Stimulated activated CD8-positive, alpha-beta memory T cell treated with anti-CD3 and anti-CD28 coated beads, Interleukin-7, amount 100 ng/mL, for 4 hours (primary cell): ENCODE measurements at regions not wholly inside any gene's neighbourhood (a gene's known extent, or its start where the extent isn't known, plus 50 kb on each side); places are given as distances from the start of the nearest gene placed in this dataset.
"Not testable (repeated sequence)": the region's sequence is repeated elsewhere in the genome, so short reads cannot be mapped to it uniquely, and the experiment has no call there.

ENCODE experiments used
- DNase-seq, 2 donors: peaks; one replicate each; pipeline ENCODE4 v3.0.0-alpha.2; 2020; ENCODE audit warnings: low read depth in 2 of 2

DNA sequence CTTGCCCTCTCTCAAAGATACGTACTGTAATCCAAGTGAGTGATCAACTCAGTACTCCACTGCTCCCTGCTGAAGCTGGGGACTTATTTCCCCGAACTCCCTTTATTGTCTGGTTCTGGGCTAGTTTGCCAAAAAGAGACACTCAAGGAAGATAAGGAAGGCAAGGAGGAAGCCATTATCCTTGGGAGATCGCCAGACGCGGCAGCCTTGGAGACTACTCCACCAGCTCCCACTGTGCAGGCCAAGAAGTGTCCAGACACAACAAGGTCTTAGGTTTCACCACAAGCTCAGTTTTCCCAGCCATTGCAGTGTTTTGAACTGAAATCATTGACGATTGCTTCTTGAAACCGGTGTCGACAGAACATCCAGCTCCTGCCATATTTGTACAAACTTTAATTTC, 439.6 kb upstream of the UBE2E3 start:
- DNase-seq, result no peak

DNA sequence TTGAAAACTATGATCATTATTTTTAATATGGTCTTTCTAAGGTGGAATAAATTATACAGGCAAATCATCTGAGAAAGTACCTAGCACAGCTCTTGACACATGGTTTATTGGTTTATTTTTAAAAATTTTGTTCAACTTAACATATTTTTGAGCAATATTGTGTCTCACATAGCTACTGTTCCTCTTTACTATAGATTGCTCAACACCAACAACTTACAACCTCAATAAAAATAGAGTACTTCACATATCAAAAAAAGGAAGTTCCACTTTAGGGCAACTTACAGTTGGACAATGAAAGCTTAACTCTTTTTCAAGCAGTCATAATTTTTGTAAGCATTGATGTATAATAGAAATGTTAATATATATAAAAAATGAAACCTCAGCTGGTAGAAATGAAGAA, 440.9 kb upstream of the UBE2E3 start:
- no peak for DNase-seq

DNA sequence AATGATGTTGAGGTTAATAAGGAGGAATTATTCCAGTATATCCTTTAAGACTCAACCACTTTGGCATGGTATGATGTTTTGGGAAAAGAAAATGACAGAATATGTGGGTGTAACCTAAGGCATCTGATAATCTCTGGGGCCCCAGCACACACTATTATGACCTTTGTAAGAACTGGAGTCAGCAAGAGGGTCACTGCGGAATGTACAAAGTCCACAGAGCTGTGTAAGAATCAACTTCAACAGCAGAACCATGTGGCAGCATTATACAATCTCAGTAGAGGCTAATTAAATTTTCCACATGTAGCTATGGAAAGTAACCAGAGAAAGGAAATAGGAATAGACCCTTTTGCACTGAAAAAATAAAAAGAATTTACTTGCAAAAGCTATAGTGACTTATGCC, 445.1 kb upstream of the UBE2E3 start:
- DNase-seq, result no peak

DNA sequence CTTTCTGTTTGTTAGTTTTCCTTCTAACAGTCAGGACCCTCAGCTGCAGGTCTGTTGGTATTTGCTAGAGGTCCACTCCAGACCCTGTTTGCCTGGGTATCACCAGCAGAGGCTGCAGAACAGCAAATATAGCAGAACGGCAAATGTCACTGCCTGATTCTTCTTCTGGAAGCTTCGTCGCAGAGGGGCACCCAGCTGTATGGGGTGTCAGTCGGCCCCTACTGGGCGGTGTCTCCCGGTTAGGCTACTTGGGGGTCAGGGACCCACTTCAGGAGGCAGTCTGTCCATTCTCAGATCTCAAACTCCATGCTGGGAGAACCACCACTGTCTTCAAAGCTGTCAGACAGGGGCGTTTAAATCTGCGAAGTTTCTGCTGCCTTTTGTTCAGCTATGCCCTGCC, 448.6 kb upstream of the UBE2E3 start:
- DNase-seq, result not testable (repeated sequence)

DNA sequence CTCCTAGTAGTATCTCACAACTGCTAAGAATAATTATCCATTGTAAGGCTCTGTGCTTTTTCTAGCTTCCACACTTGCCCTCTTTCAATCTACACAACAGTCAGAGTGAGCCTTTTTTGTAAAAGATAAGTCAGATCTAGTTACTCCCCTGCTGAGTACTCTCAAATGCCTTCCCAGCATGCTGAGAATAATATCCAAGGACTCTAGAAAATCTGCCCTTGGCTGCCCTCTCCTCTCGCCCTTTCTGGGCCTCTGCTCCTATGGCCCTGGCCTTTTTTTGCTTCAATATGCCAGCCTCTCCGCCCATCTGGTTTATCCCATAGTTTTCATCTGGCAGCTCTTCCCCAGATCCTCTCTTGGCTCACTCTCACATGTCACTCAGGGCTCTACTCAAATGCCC, 455.9 kb upstream of the UBE2E3 start:
- no peak for DNase-seq

DNA sequence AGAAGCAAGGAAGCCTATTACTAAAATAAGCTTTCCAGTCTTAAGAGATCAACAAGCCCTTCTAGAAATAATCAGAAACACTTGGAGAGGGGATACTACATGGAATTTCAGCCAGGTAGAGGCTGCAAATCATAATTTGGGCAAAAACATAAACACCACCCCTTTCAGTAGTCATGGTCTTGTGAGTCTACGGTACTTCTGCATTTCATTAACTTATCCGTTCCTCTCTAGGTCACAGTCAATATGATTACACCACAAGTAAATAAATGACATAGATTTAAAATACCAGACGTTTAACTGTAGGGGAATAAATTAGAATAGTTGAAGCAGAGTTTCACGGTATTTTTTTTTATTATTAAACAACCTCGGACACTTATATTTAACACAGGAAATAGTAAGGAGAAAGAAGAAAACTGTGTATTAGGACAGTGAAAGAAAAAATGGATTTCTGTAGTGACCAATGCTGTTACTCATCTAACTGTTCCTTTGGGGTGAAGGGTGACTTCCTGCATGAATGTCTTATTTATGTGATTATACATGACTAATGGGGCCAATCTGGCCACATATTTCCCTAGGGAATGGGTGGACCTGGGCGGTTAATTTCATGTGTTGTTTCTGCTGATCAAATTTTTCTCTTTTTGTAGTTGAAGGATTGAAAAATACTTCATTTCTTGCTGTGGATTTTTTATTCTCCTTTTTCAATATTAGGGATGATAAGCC, 456.6 kb upstream of the UBE2E3 start:
- no peak for DNase-seq

DNA sequence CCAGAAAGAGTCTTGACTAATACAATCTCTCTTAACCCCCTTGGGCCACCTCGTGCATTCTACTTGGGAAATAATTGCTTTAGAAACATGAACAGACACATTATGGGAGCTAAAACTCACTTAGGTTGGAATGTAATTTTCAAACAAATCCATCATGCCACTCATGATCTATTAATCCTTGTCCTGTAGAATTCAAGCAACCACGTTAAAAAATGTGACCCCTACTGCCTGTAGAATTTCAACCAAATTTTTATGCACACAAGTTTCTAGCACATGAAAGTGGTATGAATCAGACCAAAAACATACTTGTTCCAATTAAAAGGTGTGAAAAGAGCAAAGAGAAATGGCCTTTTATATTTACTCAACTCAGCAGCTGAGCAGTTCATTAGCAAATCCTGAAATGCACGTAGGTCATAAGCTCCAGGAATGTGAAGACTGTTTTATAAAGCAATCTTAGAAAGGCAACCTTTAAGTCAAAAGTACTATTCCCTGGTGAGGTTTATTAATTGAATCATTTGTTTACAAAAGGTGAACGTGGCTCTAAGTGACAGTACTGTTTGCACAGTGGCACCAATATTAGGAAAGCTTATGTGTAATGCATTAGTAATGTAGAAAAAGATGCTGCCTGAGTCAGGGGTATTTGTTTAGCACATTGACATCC, 459.4 kb upstream of the UBE2E3 start:
- DNase-seq, result no peak

DNA sequence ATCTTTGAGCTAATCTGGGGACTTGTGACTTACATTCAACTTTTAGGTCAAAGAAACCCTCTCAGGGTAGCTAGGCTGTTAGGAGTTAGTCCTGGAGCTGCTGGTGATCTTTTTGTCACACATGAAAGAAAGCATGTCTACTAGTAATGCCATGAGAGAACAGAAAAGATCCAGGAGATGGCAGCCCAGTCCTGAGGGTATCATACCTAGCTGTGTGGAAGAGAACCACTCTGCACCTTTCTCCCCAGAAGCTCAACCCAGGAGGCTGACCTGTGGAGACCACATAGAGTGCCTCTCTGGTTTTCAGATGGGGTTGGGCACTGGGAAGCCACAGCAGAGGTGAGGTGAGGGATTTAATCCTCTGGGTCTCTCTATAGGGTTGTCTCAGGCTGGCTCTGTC, 460.2 kb upstream of the UBE2E3 start:
- no peak for DNase-seq

DNA sequence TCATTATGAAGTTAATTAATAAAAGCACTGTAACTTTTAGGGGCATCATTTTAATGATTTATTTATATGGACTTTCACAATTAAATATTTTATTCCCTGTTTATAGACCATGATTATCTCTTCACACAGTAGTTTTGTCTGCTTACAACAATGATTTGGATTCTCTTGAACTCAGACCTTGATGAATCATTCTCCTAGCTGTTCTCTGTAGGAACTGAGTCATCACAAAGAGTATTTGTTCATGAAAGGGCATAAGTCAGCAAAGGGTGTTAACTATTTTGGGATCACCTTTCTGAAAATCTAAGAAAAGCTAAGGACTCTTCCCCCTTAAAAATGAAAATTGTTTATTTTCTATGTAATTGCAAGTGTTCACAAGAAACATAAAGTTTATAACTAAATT, 461.1 kb upstream of the UBE2E3 start:
- DNase-seq, result no peak

DNA sequence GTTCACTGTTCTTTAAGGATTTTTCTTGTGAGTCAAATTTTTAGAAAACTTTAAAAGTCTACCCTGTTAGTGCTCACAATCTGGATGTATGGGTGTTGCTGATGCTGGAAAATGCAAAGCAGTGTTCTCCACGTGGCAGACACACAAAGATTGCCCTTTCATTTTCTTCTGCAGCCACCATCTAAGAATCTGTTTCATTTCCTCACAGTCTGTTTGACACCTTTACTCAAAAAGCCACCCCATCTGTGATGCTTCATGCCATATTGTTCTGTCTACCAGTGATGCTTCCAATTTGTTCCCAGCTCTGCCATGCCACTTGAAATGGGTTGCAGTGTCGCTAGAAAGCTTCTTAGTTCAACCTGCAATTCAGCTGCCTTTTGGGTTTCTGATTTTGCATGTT, 464.2 kb upstream of the UBE2E3 start:
- no peak for DNase-seq

DNA sequence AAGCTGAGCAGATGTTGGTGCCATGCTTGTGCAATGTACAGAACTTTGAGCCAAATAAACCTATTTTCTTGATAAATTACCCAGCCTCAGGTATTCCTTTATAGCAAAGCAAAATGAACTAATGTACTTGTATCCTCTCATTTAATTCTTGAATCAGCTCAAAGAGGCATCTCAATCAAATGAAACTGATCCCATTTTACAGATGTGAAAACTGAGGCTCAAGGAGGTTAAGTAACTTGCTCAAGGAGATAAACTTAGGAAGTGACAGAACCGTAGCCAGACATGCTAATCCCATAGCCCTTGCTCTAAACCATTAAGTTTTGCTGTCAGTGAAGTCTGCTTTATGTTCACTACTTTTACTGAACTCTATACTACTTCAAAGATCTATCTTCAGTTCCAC, 467.0 kb upstream of the UBE2E3 start:
- DNase-seq, result no peak

DNA sequence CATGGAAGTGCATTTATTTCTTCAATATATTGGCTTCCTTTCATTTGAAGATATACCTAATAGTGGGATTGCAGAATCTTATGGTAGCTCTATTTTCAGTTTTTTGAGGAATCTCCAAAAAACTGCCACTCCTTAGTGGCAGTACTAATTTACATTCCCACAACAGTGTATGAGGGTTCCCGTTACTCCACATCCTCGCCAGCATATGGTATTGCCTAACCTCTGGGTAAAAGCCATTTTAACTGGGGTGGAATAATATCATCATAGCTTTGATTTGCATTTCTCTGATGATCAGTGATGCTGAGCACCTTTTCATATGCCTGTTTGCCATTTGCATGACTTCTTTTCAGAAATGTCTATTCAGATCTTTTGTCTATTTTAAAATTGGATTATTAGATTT, 471.9 kb upstream of the UBE2E3 start:
- DNase-seq, result no peak

DNA sequence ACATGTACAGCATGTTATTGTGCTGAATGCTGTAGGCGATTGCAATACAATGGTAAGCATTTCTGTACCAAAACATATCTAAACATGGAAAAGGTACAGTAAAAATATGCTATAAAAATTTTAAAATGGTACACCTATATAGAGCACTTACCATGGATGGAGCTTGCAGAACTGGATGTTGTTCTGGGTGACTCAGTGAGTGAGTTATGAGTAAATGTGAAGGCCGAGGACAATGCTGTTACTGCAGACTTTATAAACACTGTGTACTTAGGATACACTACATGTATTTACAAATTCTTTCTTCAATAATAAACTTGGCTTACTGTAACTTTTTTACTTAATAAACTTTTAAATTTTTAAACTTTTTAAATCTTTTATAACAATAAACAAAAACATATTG, 473.4 kb upstream of the UBE2E3 start:
- no peak for DNase-seq

DNA sequence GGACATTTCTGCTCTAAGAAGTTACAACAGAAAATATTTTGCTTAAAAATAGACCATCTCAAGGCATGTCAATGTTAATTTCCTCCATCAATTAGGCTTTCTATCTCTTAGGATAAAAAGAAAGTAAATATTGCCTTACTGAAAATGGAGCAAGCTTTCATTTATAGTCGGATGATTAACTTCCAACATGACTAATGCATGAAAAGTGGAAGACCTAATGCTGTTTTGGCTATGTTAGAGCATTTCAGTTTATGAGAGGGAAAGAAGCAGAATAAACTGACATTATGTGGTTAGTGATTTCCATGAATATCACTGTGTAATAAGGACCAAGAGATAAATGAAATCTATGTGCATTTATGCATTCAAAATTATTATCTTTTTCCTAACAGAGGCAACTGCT, 475.2 kb upstream of the UBE2E3 start:
- DNase-seq, result no peak

DNA sequence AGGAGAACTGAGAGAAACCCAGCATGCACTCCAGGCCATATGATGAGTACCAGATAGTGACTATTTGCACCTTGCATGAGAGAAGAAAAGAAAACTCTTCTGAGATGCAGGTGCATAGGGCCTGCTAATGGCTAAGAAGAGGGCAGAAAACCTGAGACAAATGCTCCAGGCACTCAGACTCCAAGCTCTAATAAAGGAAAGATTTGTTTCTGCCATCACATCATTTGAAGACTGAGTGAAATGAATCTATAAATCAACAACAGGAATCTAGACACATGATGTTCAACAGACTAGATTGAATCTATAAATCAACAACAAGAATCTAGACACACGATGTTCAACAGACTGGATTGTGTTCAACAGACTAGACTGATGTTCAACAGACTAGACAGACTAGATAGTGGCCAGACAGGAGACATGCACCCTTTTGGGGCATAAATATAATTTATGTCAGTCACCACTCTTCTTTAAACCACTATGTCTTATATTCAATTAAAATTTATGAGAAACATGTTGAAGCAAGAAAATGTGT, 482.7 kb upstream of the UBE2E3 start:
- no peak for DNase-seq

DNA sequence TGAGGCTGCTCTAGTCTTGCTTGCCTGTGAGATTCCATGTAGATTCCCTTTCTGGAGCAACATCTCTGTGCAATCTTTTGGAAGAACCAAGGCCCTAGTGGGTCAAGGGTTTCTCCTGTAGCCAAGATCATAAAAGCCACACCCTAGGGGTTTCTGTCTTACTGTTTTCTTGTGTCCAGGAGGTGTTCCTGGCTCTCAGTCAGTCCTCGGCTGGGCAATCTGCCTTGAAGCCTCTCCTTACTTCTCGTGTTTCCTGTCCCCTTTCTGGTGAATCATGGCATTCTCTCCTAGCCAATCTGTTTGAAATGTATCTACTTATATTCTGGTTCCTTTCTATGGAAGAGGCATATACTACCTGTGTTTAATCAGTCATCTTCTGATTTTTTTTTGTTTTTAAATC, 484.8 kb upstream of the UBE2E3 start:
- no peak for DNase-seq

DNA sequence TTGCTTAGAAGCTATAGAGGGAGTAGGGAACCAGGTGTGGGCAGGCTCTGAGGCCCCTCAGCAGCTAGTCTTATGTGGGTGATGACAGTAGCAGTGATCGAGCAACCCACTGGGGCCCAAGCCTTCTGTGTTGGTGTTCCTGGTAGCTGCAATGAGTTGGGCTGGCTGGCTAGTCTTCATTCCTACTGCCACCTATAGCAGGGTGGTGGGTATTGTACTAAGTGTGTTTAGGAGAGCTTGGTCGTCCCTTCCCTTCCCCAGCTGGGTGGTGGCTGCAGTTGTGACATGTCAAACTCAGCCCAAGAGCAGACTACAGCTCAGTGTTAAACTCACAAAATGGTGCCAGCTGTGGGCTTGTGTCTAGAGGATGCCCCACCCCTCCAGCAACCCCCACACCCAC, 486.1 kb upstream of the UBE2E3 start:
- DNase-seq, result no peak

DNA sequence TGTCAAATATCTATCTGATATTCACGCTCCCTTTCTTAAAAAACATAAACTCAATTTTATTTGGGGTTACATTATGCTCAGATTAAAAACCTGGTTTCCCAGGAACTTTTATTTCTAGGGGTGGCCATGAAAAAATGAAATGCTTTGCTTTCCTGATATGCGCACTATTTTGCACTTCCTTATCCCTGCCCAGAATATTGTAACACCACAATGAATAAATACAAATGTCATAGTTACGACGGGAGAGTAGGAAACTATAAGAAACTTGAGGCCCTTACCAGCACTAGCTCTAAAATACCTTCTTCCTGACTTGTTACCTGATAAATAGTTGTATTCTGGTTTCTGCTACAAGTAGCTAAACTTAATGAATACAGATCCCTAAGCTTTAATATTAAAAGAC, 475.6 kb upstream of the CWC22 start:
- DNase-seq, result no peak

DNA sequence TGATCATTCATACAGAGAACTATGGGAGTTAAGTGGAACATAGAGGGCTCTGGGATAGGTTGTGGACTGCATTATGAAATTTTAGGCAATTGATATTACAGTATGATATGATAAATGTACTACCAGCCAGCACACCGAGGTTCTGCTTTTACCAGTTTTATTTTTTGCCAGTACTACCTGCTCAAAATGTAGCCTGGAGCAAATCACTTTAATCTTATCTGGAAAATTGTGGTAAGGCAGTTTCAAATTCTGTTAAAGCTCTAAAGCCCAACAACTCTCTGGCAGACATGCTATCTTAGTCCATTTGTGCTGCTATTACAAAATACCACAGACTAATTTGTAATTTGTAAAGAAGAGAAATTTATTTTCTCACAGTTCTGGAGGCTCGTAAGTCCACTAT, 474.9 kb upstream of the CWC22 start:
- DNase-seq, result no peak

DNA sequence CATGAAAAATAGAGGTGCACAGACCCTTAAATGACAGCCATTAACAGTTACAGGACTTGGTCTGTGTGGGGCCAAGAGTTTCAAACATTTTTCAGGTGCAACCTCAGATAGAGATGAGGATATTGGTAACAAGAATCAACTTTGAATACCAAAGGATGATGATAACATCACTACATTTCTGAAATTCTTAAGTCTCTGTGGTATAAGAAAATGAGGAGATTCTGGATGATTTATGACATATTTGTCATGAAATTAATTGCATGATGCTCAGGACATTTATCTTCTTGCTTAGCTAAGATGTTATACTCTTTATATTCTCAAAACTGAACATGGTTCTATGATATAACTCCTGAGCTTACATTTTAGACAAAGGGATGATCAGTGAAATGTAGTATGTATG, 471.8 kb upstream of the CWC22 start:
- no peak for DNase-seq

DNA sequence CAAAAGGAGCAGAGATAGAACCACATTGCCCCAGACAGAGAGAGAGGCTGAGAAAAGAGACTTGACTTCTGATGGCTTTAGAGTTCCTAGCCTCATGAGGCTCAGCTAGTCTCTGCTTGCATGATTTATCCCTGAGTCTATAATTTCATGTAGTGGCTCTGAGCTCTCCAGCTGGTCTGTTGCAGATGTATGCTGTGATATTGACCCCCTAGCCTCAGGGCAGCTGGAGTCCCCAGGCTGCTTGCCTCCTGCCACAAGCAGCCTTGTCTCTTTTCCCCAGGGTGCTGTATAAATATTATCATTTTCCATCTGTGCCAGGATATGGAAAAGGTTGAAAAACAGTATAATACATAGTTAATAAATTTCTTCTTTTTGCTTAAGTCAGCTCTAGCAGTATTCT, 467.6 kb upstream of the CWC22 start:
- no peak for DNase-seq

DNA sequence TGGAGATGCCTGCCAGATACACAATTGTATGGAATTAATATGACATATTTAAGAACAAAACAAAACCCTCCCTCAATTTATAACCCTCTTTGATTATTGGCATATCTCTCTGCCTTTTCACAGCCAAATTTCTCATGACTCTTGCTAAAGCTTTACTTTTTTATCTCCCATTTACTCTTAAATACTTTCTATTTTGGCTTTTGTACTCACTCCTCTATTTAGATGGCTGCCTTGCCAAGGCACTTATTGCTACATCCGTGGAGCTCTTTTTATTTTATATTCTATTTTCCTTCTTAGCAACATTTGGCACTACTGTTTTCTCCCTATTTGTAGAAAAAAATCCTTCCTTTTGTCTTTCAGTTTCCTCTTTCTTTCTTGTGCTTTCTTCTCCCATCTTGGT, 466.4 kb upstream of the CWC22 start:
- DNase-seq, result no peak

DNA sequence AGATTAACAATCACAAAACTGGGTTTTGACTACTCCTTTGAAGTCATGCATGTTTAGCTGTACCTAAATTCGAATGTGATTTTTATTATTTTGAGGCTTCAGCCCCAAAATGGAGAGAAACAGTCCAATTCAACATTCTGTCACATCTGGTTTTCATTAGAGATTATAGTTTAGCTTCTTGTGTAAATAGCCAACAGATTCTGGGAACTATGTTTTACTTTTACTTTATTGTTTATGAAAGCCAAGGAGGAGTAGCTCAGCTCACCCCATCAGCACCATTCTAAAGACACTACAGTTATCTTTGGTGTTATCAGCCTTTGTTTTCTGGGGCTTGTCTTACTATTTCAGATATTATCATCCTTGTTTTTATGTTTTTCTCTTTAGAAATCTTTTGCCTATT, 465.0 kb upstream of the CWC22 start:
- DNase-seq, result no peak

DNA sequence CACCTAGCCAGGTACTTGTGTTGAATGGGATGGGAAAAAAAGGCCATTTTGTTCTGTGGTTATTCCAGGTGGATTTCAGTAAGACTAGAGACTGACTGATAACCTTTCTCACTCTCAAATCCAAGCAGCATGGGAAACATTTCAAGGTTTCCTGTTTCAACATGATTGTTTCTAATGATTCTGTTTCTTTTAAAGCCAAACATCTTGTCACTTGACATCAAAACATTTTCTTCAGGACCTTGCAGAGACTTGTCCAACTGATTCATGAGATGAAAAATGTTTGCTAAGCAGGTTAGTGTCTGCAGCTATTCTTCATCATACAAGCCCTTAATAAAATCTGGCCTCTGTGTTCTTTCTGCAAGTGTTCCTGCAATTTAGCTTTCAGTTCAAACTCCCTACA, 456.5 kb upstream of the CWC22 start:
- DNase-seq, result no peak
